Cerebellar cortex (tissue), 1 donor: ENCODE measurements at regions not wholly inside any gene's neighbourhood (a gene's known extent, or its start where the extent isn't known, plus 50 kb on each side); places are given as distances from the start of the nearest gene placed in this dataset.
"Not testable (repeated sequence)": the region's sequence is repeated elsewhere in the genome, so short reads cannot be mapped to it uniquely, and the experiment has no call there.

ENCODE experiments used
- DNase-seq: peaks from one replicate; pipeline ENCODE4 v3.0.0-alpha.2; 2015; ENCODE audit warnings: low spot score

GRCh38 chr2:207363761-207364290 lies 165.9 kb upstream of the CREB1 start:
- DNase-seq = no peak

- DNase-seq = no peak
Observed at GRCh38 chr2:207370646-207371045, 159.1 kb upstream of the CREB1 start.

GRCh38 chr2:207371877-207372276 lies 157.9 kb upstream of the CREB1 start:
- DNase-seq = no peak

GRCh38 chr2:207372483-207372882 lies 157.3 kb upstream of the CREB1 start:
- no peak for DNase-seq

GRCh38 chr2:207375207-207375875 lies 154.4 kb upstream of the CREB1 start:
- DNase-seq = no peak

- not testable (repeated sequence) for DNase-seq
Observed at GRCh38 chr2:207378620-207379019, 151.1 kb upstream of the CREB1 start.

GRCh38 chr2:207385076-207385475 lies 144.7 kb upstream of the CREB1 start:
- no peak for DNase-seq

- DNase-seq = no peak
Observed at GRCh38 chr2:207385903-207386302, 143.9 kb upstream of the CREB1 start.

GRCh38 chr2:207387001-207387571 lies 142.7 kb upstream of the CREB1 start:
- DNase-seq = no peak

GRCh38 chr2:207390302-207391095 lies 139.3 kb upstream of the CREB1 start:
- no peak for DNase-seq

GRCh38 chr2:207394203-207394781 lies 135.5 kb upstream of the CREB1 start:
- no peak for DNase-seq

- DNase-seq = no peak
Observed at GRCh38 chr2:207394812-207395534, 134.8 kb upstream of the CREB1 start.

- no peak for DNase-seq
Observed at GRCh38 chr2:207395535-207396251, 134.1 kb upstream of the CREB1 start.

- DNase-seq = no peak
Observed at GRCh38 chr2:207397917-207398655, 131.7 kb upstream of the CREB1 start.

- no peak for DNase-seq
Observed at GRCh38 chr2:207399301-207399700, 130.5 kb upstream of the CREB1 start.

GRCh38 chr2:207401338-207401737 lies 128.4 kb upstream of the CREB1 start:
- no peak for DNase-seq

- no peak for DNase-seq
Observed at GRCh38 chr2:207403141-207403540, 126.6 kb upstream of the CREB1 start.

GRCh38 chr2:207403950-207404349 lies 125.8 kb upstream of the CREB1 start:
- no peak for DNase-seq

- no peak for DNase-seq
Observed at GRCh38 chr2:207405150-207405549, 124.6 kb upstream of the CREB1 start.

GRCh38 chr2:207408086-207408794 lies 121.5 kb upstream of the CREB1 start:
- no peak for DNase-seq
